ENCODE measurements at regions not wholly inside any gene's neighbourhood (a gene's known extent, or its start where the extent isn't known, plus 50 kb on each side); places are given as distances from the start of the nearest gene placed in this dataset.

- no peak for TF ChIP-seq CTCF (conservative IDR thresholded peaks at IDR 0.05; ENCODE audit: low read depth, low read length)
- no peak for DNase-seq (ENCODE audit: low read depth)
- H3K4me3 ChIP-seq (ENCODE audit: low read depth, low read length), result no peak overlapping the region
These were observed 1337.2 kb downstream of the TBC1D22A start for GRCh38 chr22:48099671-48100070.

GRCh38 chr22:48099251-48099650, 1336.8 kb downstream of the TBC1D22A start:
- TF ChIP-seq CTCF (conservative IDR thresholded peaks at IDR 0.05; ENCODE audit: low read depth, low read length), result no peak
- DNase-seq (ENCODE audit: low read depth), result no peak
- no peak overlapping the region for H3K4me3 ChIP-seq (ENCODE audit: low read depth, low read length)

DNA sequence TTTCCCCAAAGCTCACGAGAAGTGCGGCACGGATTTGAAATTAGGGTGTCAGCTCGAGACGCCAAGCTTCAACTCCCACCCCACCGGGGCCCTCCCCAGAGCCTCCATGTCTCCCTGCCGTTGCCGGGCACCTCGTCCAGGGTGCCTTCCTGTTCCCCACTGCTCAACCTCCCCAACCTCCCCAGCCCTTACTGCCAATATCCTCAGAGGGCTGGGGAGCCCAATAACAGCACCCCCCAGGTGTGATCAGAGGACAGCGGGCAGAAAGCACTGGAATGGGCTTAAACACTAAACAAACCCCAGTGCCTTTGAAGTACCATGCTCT, 1336.4 kb downstream of the TBC1D22A start:
- DNase-seq (ENCODE audit: low read depth), result no peak
- no peak for TF ChIP-seq CTCF (conservative IDR thresholded peaks at IDR 0.05; ENCODE audit: low read depth, low read length)
- H3K4me3 ChIP-seq (ENCODE audit: low read depth, low read length), result no peak overlapping the region

- no peak for DNase-seq (ENCODE audit: low read depth)
- no peak overlapping the region for H3K4me3 ChIP-seq (ENCODE audit: low read depth, low read length)
- no peak for TF ChIP-seq CTCF (conservative IDR thresholded peaks at IDR 0.05; ENCODE audit: low read depth, low read length)
These were observed 1335.9 kb downstream of the TBC1D22A start for GRCh38 chr22:48098243-48098920.

DNA sequence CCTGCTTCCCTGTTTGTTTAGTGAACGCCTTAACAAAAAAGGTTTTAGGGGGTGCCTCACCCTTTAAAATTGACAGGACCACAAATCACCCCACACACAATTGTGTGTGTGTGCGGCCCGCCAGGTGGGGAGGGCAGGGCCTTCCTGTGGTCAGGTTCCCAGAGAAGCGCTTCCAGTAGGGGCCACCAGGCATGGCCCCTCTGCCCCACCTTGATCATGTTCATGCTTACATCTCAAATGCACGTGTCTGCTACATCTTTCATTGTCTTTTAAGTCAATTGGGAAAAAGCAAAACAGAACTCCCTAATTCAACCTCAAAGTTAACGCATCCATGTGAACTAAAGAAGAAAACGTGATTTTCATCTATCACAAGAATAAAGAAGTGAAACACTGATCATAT, 1335.3 kb downstream of the TBC1D22A start:
- no peak for TF ChIP-seq CTCF (conservative IDR thresholded peaks at IDR 0.05; ENCODE audit: low read depth, low read length)
- DNase-seq (ENCODE audit: low read depth), result no peak
- H3K4me3 ChIP-seq (ENCODE audit: low read depth, low read length), result no peak overlapping the region

GRCh38 chr22:48096851-48097665, 1334.6 kb downstream of the TBC1D22A start:
- TF ChIP-seq CTCF (conservative IDR thresholded peaks at IDR 0.05; ENCODE audit: low read depth, low read length), result no peak
- H3K4me3 ChIP-seq (ENCODE audit: low read depth, low read length), result no peak overlapping the region
- DNase-seq (ENCODE audit: low read depth), result no peak

- H3K4me3 ChIP-seq (ENCODE audit: low read depth, low read length), result no peak overlapping the region
- no peak for DNase-seq (ENCODE audit: low read depth)
- no peak for TF ChIP-seq CTCF (conservative IDR thresholded peaks at IDR 0.05; ENCODE audit: low read depth, low read length)
These were observed 1334.0 kb downstream of the TBC1D22A start for GRCh38 chr22:48096411-48096810.
